NCI-H128 (cell line): ENCODE measurements at regions not wholly inside any gene's neighbourhood (a gene's known extent, or its start where the extent isn't known, plus 50 kb on each side); places are given as distances from the start of the nearest gene placed in this dataset.
"Not testable (repeated sequence)": the region's sequence is repeated elsewhere in the genome, so short reads cannot be mapped to it uniquely, and the experiment has no call there.

ENCODE experiments used
- DNase-seq: peaks from one replicate; lab custom pipeline; 2025; ENCODE audit not compliant: unreplicated experiment; lab: John Stamatoyannopoulos, UW

GRCh38 chr9:20240498-20240897 lies 381.8 kb downstream of the MLLT3 start:
- DNase-seq, result no peak

- DNase-seq, result no peak
Measured at GRCh38 chr9:20238921-20239320, 383.4 kb downstream of the MLLT3 start.

GRCh38 chr9:20237686-20238085 lies 384.6 kb downstream of the MLLT3 start:
- DNase-seq, result no peak

GRCh38 chr9:20236676-20237075 lies 385.6 kb downstream of the MLLT3 start:
- no peak for DNase-seq

GRCh38 chr9:20235206-20235605 lies 387.1 kb downstream of the MLLT3 start:
- DNase-seq, result not testable (repeated sequence)

- no peak for DNase-seq
Measured at GRCh38 chr9:20228096-20228495, 394.2 kb downstream of the MLLT3 start.

- no peak for DNase-seq
Measured at GRCh38 chr9:20227166-20227874, 395.0 kb downstream of the MLLT3 start.

- DNase-seq, result no peak
Measured at GRCh38 chr9:20226345-20226744, 396.0 kb downstream of the MLLT3 start.

- no peak for DNase-seq
Measured at GRCh38 chr9:20225826-20226225, 396.5 kb downstream of the MLLT3 start.

- DNase-seq, result no peak
Measured at GRCh38 chr9:20224756-20225155, 397.5 kb downstream of the MLLT3 start.

GRCh38 chr9:20220286-20220685 lies 402.0 kb downstream of the MLLT3 start:
- DNase-seq, result no peak

GRCh38 chr9:20219437-20219836 lies 402.9 kb downstream of the MLLT3 start:
- DNase-seq, result no peak

- no peak for DNase-seq
Measured at GRCh38 chr9:20217596-20217995, 404.7 kb downstream of the MLLT3 start.

- DNase-seq, result no peak
Measured at GRCh38 chr9:20216438-20216837, 405.9 kb downstream of the MLLT3 start.

GRCh38 chr9:20215552-20215951 lies 406.7 kb downstream of the MLLT3 start:
- DNase-seq, result no peak

GRCh38 chr9:20212806-20213205 lies 409.5 kb downstream of the MLLT3 start:
- no peak for DNase-seq

- no peak for DNase-seq
Measured at GRCh38 chr9:20209391-20210340, 412.6 kb downstream of the MLLT3 start.

- no peak for DNase-seq
Measured at GRCh38 chr9:20208961-20209371, 413.3 kb downstream of the MLLT3 start.

GRCh38 chr9:20208226-20208625 lies 414.1 kb downstream of the MLLT3 start:
- DNase-seq, result no peak

- no peak for DNase-seq
Measured at GRCh38 chr9:20207176-20207575, 415.1 kb downstream of the MLLT3 start.

GRCh38 chr9:20205821-20206220 lies 416.5 kb downstream of the MLLT3 start:
- no peak for DNase-seq

GRCh38 chr9:20200991-20201431 lies 412.2 kb upstream of the SLC24A2 start:
- DNase-seq, result no peak
